ENCODE measurements at regions not wholly inside any gene's neighbourhood (a gene's known extent, or its start where the extent isn't known, plus 50 kb on each side); places are given as distances from the start of the nearest gene placed in this dataset.

- no peak for TF ChIP-seq CTCF (conservative IDR thresholded peaks at IDR 0.05)
- H3K27ac ChIP-seq = no peak overlapping the region
Measured at GRCh38 chr9:12993466-12993865, 218.6 kb downstream of the LURAP1L start.

- no peak for TF ChIP-seq CTCF (conservative IDR thresholded peaks at IDR 0.05)
- no peak overlapping the region for H3K27ac ChIP-seq
Measured at GRCh38 chr9:12997009-12997408, 222.2 kb downstream of the LURAP1L start.

- TF ChIP-seq CTCF (conservative IDR thresholded peaks at IDR 0.05) = no peak
- H3K27ac ChIP-seq = no peak overlapping the region
Measured at GRCh38 chr9:13001989-13002580, 227.3 kb downstream of the LURAP1L start.

- TF ChIP-seq CTCF (conservative IDR thresholded peaks at IDR 0.05) = no peak
- H3K27ac ChIP-seq = no peak overlapping the region
Measured at GRCh38 chr9:13002740-13003139, 227.9 kb downstream of the LURAP1L start.

GRCh38 chr9:13009871-13010270 lies 235.1 kb downstream of the LURAP1L start:
- TF ChIP-seq CTCF (conservative IDR thresholded peaks at IDR 0.05) = no peak
- no peak overlapping the region for H3K27ac ChIP-seq

- H3K27ac ChIP-seq = no peak overlapping the region
- no peak for TF ChIP-seq CTCF (conservative IDR thresholded peaks at IDR 0.05)
Measured at GRCh38 chr9:13013991-13014883, 239.4 kb downstream of the LURAP1L start.

GRCh38 chr9:13017260-13017659 lies 242.4 kb downstream of the LURAP1L start:
- no peak overlapping the region for H3K27ac ChIP-seq
- no peak for TF ChIP-seq CTCF (conservative IDR thresholded peaks at IDR 0.05)

Measured in VCaP (cell line).